ENCODE measurements at regions not wholly inside any gene's neighbourhood (a gene's known extent, or its start where the extent isn't known, plus 50 kb on each side); places are given as distances from the start of the nearest gene placed in this dataset.

DNA sequence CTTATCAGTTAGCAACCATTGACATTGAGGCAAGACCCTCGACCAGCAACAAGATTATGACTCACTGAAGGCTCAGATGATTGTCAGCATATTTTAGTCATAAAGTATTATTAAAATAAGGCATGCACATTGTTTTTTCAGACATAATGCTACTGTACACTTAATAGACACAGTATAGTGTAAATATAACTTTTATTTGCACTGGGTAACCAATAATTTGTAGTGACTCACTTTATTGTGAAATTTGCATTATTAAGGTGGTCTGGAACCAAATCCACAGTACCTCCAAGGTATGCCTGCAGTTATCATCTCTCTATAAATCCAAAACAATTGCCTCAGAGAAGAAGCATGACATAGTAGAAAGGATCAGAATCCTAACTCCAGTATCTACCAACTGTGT is 330.1 kb upstream of the SMIM31 start:
- no peak overlapping the region for H3K4me3 ChIP-seq
- no peaks in the 10 kb centered on the region for H3K4me1 ChIP-seq
- WGBS: 73% methylated on average over 1 of the region's 1 CpG
- H3K27me3 ChIP-seq: no peaks in the 10 kb centered on the region
- no peak overlapping the region for H3K27ac ChIP-seq
- no peak for TF ChIP-seq POLR2A (IDR thresholded peaks at IDR 0.05)
- TF ChIP-seq POLR2AphosphoS5 (IDR thresholded peaks at IDR 0.05): no peak
- TF ChIP-seq, protein P1, sequence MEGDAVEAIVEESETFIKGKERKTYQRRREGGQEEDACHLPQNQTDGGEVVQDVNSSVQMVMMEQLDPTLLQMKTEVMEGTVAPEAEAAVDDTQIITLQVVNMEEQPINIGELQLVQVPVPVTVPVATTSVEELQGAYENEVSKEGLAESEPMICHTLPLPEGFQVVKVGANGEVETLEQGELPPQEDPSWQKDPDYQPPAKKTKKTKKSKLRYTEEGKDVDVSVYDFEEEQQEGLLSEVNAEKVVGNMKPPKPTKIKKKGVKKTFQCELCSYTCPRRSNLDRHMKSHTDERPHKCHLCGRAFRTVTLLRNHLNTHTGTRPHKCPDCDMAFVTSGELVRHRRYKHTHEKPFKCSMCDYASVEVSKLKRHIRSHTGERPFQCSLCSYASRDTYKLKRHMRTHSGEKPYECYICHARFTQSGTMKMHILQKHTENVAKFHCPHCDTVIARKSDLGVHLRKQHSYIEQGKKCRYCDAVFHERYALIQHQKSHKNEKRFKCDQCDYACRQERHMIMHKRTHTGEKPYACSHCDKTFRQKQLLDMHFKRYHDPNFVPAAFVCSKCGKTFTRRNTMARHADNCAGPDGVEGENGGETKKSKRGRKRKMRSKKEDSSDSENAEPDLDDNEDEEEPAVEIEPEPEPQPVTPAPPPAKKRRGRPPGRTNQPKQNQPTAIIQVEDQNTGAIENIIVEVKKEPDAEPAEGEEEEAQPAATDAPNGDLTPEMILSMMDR (IDR thresholded peaks at IDR 0.05): no peak
- TF ChIP-seq EP300 (IDR thresholded peaks at IDR 0.05): no peak
- H3K9me3 ChIP-seq: no peaks in the 10 kb centered on the region
- no peak for DNase-seq (ENCODE audit: low spot score in 2 of 2)
- no peaks in the 10 kb centered on the region for H3K36me3 ChIP-seq

DNA sequence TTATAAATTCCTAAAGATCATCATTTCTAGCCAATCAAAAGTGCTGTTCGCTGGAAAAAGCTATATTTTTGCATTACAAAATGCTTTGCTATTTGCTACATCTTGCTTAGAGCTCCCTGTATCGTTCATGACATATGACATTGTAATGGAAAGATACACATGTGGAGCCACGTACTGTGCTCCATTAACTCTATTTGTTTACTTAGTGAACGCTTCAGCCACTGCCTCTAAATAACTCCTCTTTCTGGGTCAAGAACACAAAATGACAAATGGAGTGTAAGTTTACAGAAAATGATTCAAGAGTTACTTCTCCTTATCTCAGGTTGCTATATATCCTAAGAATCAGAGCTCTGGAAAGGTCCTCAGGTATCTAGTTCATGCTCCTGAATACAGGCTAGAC is 329.1 kb upstream of the SMIM31 start:
- TF ChIP-seq POLR2A (IDR thresholded peaks at IDR 0.05) (no peak), POLR2AphosphoS5 (IDR thresholded peaks at IDR 0.05) (no peak), EP300 (IDR thresholded peaks at IDR 0.05) (no peak)
- TF ChIP-seq, protein P1 (IDR thresholded peaks at IDR 0.05): no peak
- Histone ChIP-seq H3K9me3 (no peaks in the 10 kb centered on the region), H3K27ac (no peak overlapping the region), H3K36me3 (no peaks in the 10 kb centered on the region), H3K27me3 (no peaks in the 10 kb centered on the region), H3K4me3 (no peak overlapping the region), H3K4me1 (no peaks in the 10 kb centered on the region)
- 80% methylated on average over 4 of the region's 4 CpGs for WGBS
- no peak for DNase-seq (ENCODE audit: low spot score in 2 of 2)

DNA sequence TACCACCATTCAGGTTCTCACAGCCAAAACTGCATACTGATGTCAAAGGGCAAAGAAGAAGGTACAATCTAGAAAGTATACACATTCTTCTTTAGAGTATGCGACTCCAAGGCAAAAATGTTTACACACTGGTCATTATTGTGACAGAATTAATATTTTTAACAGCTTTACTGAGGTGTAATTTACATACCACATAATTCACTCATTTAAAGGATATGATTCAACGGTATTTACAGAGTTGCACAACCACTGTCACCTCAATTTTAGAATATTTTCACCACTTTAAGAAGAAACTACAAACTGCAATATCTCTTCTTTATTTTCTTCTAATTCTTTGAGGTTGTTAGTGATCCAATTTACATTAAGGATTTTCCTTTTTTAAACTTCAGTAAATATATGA is 325.4 kb upstream of the SMIM31 start:
- no peak overlapping the region for H3K27ac ChIP-seq
- WGBS: 76% methylated on average over 2 of the region's 2 CpGs
- no peaks in the 10 kb centered on the region for H3K36me3 ChIP-seq
- no peaks in the 10 kb centered on the region for H3K9me3 ChIP-seq
- TF ChIP-seq POLR2A (IDR thresholded peaks at IDR 0.05): no peak
- no peak for TF ChIP-seq POLR2AphosphoS5 (IDR thresholded peaks at IDR 0.05)
- TF ChIP-seq EP300 (IDR thresholded peaks at IDR 0.05): no peak
- TF ChIP-seq, protein P1 (IDR thresholded peaks at IDR 0.05): no peak
- H3K4me3 ChIP-seq: no peak overlapping the region
- H3K27me3 ChIP-seq: no peaks in the 10 kb centered on the region
- no peak for DNase-seq (ENCODE audit: low spot score in 2 of 2)
- H3K4me1 ChIP-seq: no peaks in the 10 kb centered on the region

DNA sequence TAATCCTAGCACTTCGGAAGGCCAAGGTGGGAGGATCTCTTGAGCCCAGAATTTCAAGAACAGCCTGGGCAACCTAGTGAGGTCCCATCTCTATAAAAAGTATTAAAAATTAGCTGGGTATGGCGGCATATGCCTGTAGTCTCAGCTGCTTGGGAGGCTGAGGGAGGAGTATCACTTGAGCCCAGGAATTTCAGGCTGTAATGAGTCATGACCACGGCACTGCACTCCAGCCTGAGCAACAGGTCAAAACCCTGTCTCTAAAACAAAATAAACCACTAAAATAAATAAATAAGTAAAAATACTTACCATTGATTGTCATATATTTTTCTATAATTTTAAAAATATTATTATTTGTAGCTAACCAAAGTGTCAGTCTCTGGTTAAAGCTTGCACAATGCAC is 315.6 kb upstream of the SMIM31 start:
- WGBS: 73% methylated on average over 3 of the region's 3 CpGs

DNA sequence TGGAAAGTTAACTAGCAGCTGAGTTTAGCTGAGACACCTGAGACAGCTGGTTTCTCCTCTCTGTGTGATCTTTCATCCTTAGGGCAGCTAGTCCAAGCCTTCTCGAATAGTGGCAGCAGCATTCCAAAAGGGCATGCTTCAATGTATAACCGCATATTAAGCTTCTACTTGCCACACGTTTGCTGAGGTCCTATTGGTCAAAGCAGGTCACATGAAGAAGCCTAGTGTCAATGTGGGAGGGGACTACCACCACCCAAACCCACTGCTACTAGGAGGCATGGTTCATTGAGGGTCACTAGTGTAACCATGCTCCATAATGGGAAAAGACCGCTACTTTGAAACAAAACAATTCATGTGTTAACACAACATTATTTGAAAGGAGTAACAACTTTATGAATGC is 314.9 kb upstream of the SMIM31 start:
- 72% methylated on average over 4 of the region's 4 CpGs for WGBS
- no peaks in the 10 kb centered on the region for H3K27me3 ChIP-seq

More for the DNA sequence above, 315.6 kb upstream of the SMIM31 start:
- H3K4me1 ChIP-seq: no peaks in the 10 kb centered on the region
- TF ChIP-seq POLR2AphosphoS5 (IDR thresholded peaks at IDR 0.05): no peak
- no peak for TF ChIP-seq EP300 (IDR thresholded peaks at IDR 0.05)
- TF ChIP-seq, protein P1 (IDR thresholded peaks at IDR 0.05): no peak
- no peak for TF ChIP-seq POLR2A (IDR thresholded peaks at IDR 0.05)
- no peak overlapping the region for H3K27ac ChIP-seq
- H3K36me3 ChIP-seq: no peaks in the 10 kb centered on the region
- no peaks in the 10 kb centered on the region for H3K9me3 ChIP-seq
- no peaks in the 10 kb centered on the region for H3K27me3 ChIP-seq
- DNase-seq (ENCODE audit: low spot score in 2 of 2): no peak
- H3K4me3 ChIP-seq: no peak overlapping the region

More for the DNA sequence above, 314.9 kb upstream of the SMIM31 start:
- Histone ChIP-seq H3K4me1 (no peaks in the 10 kb centered on the region), H3K4me3 (no peak overlapping the region), H3K9me3 (no peaks in the 10 kb centered on the region), H3K27ac (no peak overlapping the region), H3K36me3 (no peaks in the 10 kb centered on the region)
- TF ChIP-seq, protein P1 (IDR thresholded peaks at IDR 0.05): no peak
- TF ChIP-seq POLR2A (IDR thresholded peaks at IDR 0.05): no peak
- TF ChIP-seq POLR2AphosphoS5 (IDR thresholded peaks at IDR 0.05): no peak
- TF ChIP-seq EP300 (IDR thresholded peaks at IDR 0.05): no peak
- DNase-seq (ENCODE audit: low spot score in 2 of 2): no peak

Measured in suprapubic skin (tissue), 4 donors.